IPS DF 6.9 (cell line): ENCODE measurements at regions not wholly inside any gene's neighbourhood (a gene's known extent, or its start where the extent isn't known, plus 50 kb on each side); places are given as distances from the start of the nearest gene placed in this dataset.

Source experiments
- DNase-seq: peaks from one replicate; pipeline ENCODE4 v3.0.0-alpha.2; 2013; ENCODE audit warnings: low read depth, low spot score
- H3K27ac ChIP-seq: one replicate; pipeline ENCODE4 v1.5.1; 2013; ENCODE audit warnings: low read length, control low read depth
- H3K27me3 ChIP-seq: 2 replicates; pipeline ENCODE4 v1.6.1; 2013; ENCODE audit warnings: mild to moderate bottlenecking, low read length; ENCODE audit not compliant: control insufficient read depth, insufficient read depth
- H3K36me3 ChIP-seq: 2 replicates; pipeline ENCODE4 v1.6.1; 2013; ENCODE audit warnings: low read length; ENCODE audit not compliant: control insufficient read depth, insufficient read depth
- H3K4me1 ChIP-seq: 2 replicates; pipeline ENCODE4 v1.6.1; 2013; ENCODE audit warnings: low read length; ENCODE audit not compliant: control insufficient read depth, insufficient read depth
- H3K4me3 ChIP-seq: 2 replicates; pipeline ENCODE4 v1.5.1; 2013; ENCODE audit warnings: mild to moderate bottlenecking, low read length
- H3K9me3 ChIP-seq: 2 replicates; pipeline ENCODE4 v1.6.1; 2013; ENCODE audit warnings: low read length, inconsistent platforms; ENCODE audit not compliant: control insufficient read depth, insufficient read depth
- WGBS: extraction: QIAGEN DNeasy Blood & Tissue Kit; methylation state at CpG from one replicate; pipeline ENCODE4 v1.1.7; 2013; ENCODE audit warnings: mixed read lengths, missing lambda C conversion rate; ENCODE audit not compliant: insufficient read length, insufficient coverage; 5-methylcytosine and 5-hydroxymethylcytosine counted together

GRCh38 chr7:10723832-10724231 is 249.8 kb upstream of the PHF14 start:
- Histone ChIP-seq H3K27me3 (no peaks in the 10 kb centered on the region), H3K27ac (no peak overlapping the region), H3K4me1 (no peaks in the 10 kb centered on the region), H3K36me3 (no peaks in the 10 kb centered on the region), H3K4me3 (no peak overlapping the region), H3K9me3 (no peaks in the 10 kb centered on the region)
- DNase-seq: no peak
- WGBS: no CpG with 5 or more reads among the region's 1 CpG

- no peak overlapping the region for H3K27ac ChIP-seq
- H3K36me3 ChIP-seq: no peaks in the 10 kb centered on the region
- no peaks in the 10 kb centered on the region for H3K9me3 ChIP-seq
- no peaks in the 10 kb centered on the region for H3K27me3 ChIP-seq
- no peaks in the 10 kb centered on the region for H3K4me1 ChIP-seq
- no peak for DNase-seq
- no peak overlapping the region for H3K4me3 ChIP-seq
- no CpG with 5 or more reads among the region's 1 CpG for WGBS
Measured at GRCh38 chr7:10724449-10724848, 249.2 kb upstream of the PHF14 start.

- Histone ChIP-seq H3K4me1 (no peaks in the 10 kb centered on the region), H3K4me3 (no peak overlapping the region), H3K36me3 (no peaks in the 10 kb centered on the region), H3K9me3 (no peaks in the 10 kb centered on the region), H3K27ac (no peak overlapping the region), H3K27me3 (no peaks in the 10 kb centered on the region)
- no peak for DNase-seq
- WGBS: no CpG with 5 or more reads among the region's 5 CpGs
Measured at GRCh38 chr7:10727636-10728035, 246.0 kb upstream of the PHF14 start.

- Histone ChIP-seq H3K9me3 (no peaks in the 10 kb centered on the region), H3K27ac (no peak overlapping the region), H3K4me3 (no peak overlapping the region), H3K36me3 (no peaks in the 10 kb centered on the region), H3K4me1 (no peaks in the 10 kb centered on the region), H3K27me3 (no peaks in the 10 kb centered on the region)
- no CpG with 5 or more reads among the region's 4 CpGs for WGBS
- no peak for DNase-seq
Measured at GRCh38 chr7:10731253-10731773, 242.4 kb upstream of the PHF14 start.

GRCh38 chr7:10733747-10734146 is 239.9 kb upstream of the PHF14 start:
- no peaks in the 10 kb centered on the region for H3K36me3 ChIP-seq
- WGBS: no CpG with 5 or more reads among the region's 1 CpG
- no peaks in the 10 kb centered on the region for H3K27me3 ChIP-seq
- no peak overlapping the region for H3K4me3 ChIP-seq
- no peaks in the 10 kb centered on the region for H3K9me3 ChIP-seq
- no peak for DNase-seq
- no peak overlapping the region for H3K27ac ChIP-seq
- H3K4me1 ChIP-seq: no peaks in the 10 kb centered on the region

GRCh38 chr7:10734595-10734994 is 239.1 kb upstream of the PHF14 start:
- no CpG with 5 or more reads among the region's 2 CpGs for WGBS
- H3K4me3 ChIP-seq: no peak overlapping the region
- H3K27me3 ChIP-seq: no peaks in the 10 kb centered on the region
- no peaks in the 10 kb centered on the region for H3K36me3 ChIP-seq
- H3K27ac ChIP-seq: no peak overlapping the region
- H3K4me1 ChIP-seq: no peaks in the 10 kb centered on the region
- DNase-seq: no peak
- H3K9me3 ChIP-seq: no peaks in the 10 kb centered on the region

- Histone ChIP-seq H3K27me3 (no peaks in the 10 kb centered on the region), H3K4me3 (no peak overlapping the region), H3K27ac (no peak overlapping the region), H3K9me3 (no peaks in the 10 kb centered on the region), H3K36me3 (no peaks in the 10 kb centered on the region), H3K4me1 (no peaks in the 10 kb centered on the region)
- no peak for DNase-seq
- no CpG with 5 or more reads among the region's 4 CpGs for WGBS
Measured at GRCh38 chr7:10739401-10739800, 234.3 kb upstream of the PHF14 start.

GRCh38 chr7:10740805-10741204 is 232.9 kb upstream of the PHF14 start:
- no peaks in the 10 kb centered on the region for H3K27me3 ChIP-seq
- no peaks in the 10 kb centered on the region for H3K36me3 ChIP-seq
- no CpG with 5 or more reads among the region's 1 CpG for WGBS
- DNase-seq: no peak
- no peaks in the 10 kb centered on the region for H3K4me1 ChIP-seq
- H3K9me3 ChIP-seq: no peaks in the 10 kb centered on the region
- H3K27ac ChIP-seq: no peak overlapping the region
- H3K4me3 ChIP-seq: no peak overlapping the region

- Histone ChIP-seq H3K27ac (no peak overlapping the region), H3K36me3 (no peaks in the 10 kb centered on the region), H3K4me1 (no peaks in the 10 kb centered on the region), H3K4me3 (no peak overlapping the region), H3K9me3 (no peaks in the 10 kb centered on the region), H3K27me3 (no peaks in the 10 kb centered on the region)
- DNase-seq: no peak
- WGBS: no CpG with 5 or more reads among the region's 2 CpGs
Measured at GRCh38 chr7:10756981-10757380, 216.7 kb upstream of the PHF14 start.

- Histone ChIP-seq H3K4me1 (no peaks in the 10 kb centered on the region), H3K27me3 (no peaks in the 10 kb centered on the region), H3K9me3 (no peaks in the 10 kb centered on the region), H3K27ac (no peak overlapping the region), H3K36me3 (no peaks in the 10 kb centered on the region), H3K4me3 (no peak overlapping the region)
- no CpG with 5 or more reads among the region's 2 CpGs for WGBS
- no peak for DNase-seq
Measured at GRCh38 chr7:10759120-10759519, 214.6 kb upstream of the PHF14 start.

- WGBS: no CpG with 5 or more reads among the region's 4 CpGs
- no peaks in the 10 kb centered on the region for H3K27me3 ChIP-seq
- H3K9me3 ChIP-seq: no peaks in the 10 kb centered on the region
- no peak overlapping the region for H3K4me3 ChIP-seq
- H3K4me1 ChIP-seq: no peaks in the 10 kb centered on the region
- DNase-seq: no peak
- no peaks in the 10 kb centered on the region for H3K36me3 ChIP-seq
- no peak overlapping the region for H3K27ac ChIP-seq
Measured at GRCh38 chr7:10767771-10768170, 205.9 kb upstream of the PHF14 start.
